ENCODE measurements at regions not wholly inside any gene's neighbourhood (a gene's known extent, or its start where the extent isn't known, plus 50 kb on each side); places are given as distances from the start of the nearest gene placed in this dataset.

DNA sequence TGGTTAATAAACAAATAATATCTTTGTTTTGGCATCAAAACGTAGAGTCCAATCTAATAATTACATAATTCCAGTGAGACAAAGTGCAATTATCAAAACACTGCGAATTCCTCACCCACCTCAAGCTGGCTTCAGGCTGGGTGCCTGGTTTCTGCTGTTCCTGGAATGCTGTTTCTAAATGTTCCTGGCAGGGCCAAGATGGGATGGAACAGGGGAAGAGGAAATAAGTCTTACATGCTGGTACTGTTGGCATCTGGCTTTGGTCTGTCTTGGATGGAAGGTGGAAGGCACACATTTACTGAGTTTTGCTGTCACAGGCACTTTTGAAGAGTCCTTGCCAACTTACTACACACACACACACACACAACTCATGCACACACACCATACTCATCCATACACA, 101.9 kb upstream of the SLCO3A1 start:
- TF ChIP-seq, protein P1, sequence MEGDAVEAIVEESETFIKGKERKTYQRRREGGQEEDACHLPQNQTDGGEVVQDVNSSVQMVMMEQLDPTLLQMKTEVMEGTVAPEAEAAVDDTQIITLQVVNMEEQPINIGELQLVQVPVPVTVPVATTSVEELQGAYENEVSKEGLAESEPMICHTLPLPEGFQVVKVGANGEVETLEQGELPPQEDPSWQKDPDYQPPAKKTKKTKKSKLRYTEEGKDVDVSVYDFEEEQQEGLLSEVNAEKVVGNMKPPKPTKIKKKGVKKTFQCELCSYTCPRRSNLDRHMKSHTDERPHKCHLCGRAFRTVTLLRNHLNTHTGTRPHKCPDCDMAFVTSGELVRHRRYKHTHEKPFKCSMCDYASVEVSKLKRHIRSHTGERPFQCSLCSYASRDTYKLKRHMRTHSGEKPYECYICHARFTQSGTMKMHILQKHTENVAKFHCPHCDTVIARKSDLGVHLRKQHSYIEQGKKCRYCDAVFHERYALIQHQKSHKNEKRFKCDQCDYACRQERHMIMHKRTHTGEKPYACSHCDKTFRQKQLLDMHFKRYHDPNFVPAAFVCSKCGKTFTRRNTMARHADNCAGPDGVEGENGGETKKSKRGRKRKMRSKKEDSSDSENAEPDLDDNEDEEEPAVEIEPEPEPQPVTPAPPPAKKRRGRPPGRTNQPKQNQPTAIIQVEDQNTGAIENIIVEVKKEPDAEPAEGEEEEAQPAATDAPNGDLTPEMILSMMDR (conservative IDR thresholded peaks at IDR 0.05; ENCODE audit: low read length): no peak
- TF ChIP-seq EZH2phosphoT487 (IDR thresholded peaks at IDR 0.05; ENCODE audit: borderline replicate concordance, low read depth, low read length): no peak
